ENCODE measurements at regions not wholly inside any gene's neighbourhood (a gene's known extent, or its start where the extent isn't known, plus 50 kb on each side); places are given as distances from the start of the nearest gene placed in this dataset.
"Not testable (repeated sequence)": the region's sequence is repeated elsewhere in the genome, so short reads cannot be mapped to it uniquely, and the experiment has no call there.

DNA sequence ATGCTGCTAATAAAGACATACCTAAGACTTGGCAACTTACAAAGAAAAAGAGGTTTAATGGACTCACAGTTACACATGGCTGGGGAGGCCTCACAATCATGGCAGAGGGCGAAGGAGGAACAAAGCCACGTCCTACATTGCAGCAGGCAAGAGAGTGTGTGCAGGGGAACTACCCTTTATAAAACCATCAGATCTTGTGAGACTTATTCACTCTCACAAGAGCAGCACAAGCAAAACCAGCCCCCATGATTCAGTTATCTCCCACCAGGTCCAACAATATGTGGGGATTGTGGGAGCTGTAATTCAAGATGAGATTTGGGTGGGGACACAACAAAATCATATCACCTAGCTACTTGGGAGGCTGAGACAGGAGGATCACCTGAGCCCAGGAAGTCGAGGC, 202.4 kb downstream of the FAM43A start:
- not testable (repeated sequence) for H3K27ac ChIP-seq (ENCODE audit: low read depth, low read length); H3K4me3 ChIP-seq (ENCODE audit: low read depth in 1 of 5, low read length in 5 of 5); H3K36me3 ChIP-seq (ENCODE audit: control insufficient read depth in 5 of 5, insufficient read depth in 5 of 5, low read length in 5 of 5); H3K27me3 ChIP-seq (ENCODE audit: control insufficient read depth in 5 of 5, insufficient read depth in 4 of 5, low read length in 5 of 5); H3K9ac ChIP-seq (ENCODE audit: low read length in 5 of 5)
- Histone ChIP-seq H3K4me1 (ENCODE audit: control insufficient read depth in 5 of 5, insufficient read depth in 5 of 5, low read length in 5 of 5) (peaks cover 0 to 13% (median 0%) of the 10 kb centered on the region in 5 donors), H3K9me3 (ENCODE audit: control insufficient read depth in 5 of 5, low read length in 5 of 5) (peaks cover 7 to 15% (median 12%) of the 10 kb centered on the region in 5 donors)

GRCh38 chr3:194888916-194889315, 203.2 kb downstream of the FAM43A start:
- no peaks in the 10 kb centered on the region for H3K36me3 ChIP-seq (ENCODE audit: control insufficient read depth in 5 of 5, insufficient read depth in 5 of 5, low read length in 5 of 5)
- peaks cover 0 to 10% (median 0%) of the 10 kb centered on the region in 5 donors for H3K4me1 ChIP-seq (ENCODE audit: control insufficient read depth in 5 of 5, insufficient read depth in 5 of 5, low read length in 5 of 5)
- H3K9me3 ChIP-seq (ENCODE audit: control insufficient read depth in 5 of 5, low read length in 5 of 5) = peaks cover 6 to 13% (median 7%) of the 10 kb centered on the region in 5 donors

DNA sequence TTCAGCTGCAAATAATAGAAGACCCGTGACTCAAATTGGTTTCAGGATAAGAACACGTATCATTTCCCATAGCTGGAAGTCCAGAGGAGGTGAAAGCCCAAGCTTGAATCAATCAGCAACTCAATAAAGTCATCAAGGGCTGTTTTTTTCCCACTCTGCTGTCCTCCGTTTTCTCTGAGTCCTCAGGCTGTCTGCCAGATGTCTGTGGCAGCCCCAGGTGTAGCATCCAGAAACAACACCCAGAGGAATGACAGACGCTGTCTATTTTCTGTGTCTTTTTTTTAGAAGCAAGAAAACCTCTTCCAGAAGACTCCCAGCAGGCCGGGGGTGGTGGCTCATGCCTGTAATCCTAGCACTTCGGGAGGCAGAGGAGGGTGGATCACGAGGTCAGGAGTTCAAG, 204.4 kb downstream of the FAM43A start:
- Histone ChIP-seq H3K4me1 (ENCODE audit: control insufficient read depth in 5 of 5, insufficient read depth in 5 of 5, low read length in 5 of 5) (peaks cover 0 to 5% (median 0%) of the 10 kb centered on the region in 5 donors), H3K4me3 (ENCODE audit: low read depth in 1 of 5, low read length in 5 of 5) (no peak overlapping the region), H3K36me3 (ENCODE audit: control insufficient read depth in 5 of 5, insufficient read depth in 5 of 5, low read length in 5 of 5) (no peaks in the 10 kb centered on the region), H3K9ac (ENCODE audit: low read length in 5 of 5) (no peak overlapping the region), H3K27ac (ENCODE audit: low read depth, low read length) (no peak overlapping the region), H3K9me3 (ENCODE audit: control insufficient read depth in 5 of 5, low read length in 5 of 5) (peaks cover 0 to 13% (median 7%) of the 10 kb centered on the region in 5 donors), H3K27me3 (ENCODE audit: control insufficient read depth in 5 of 5, insufficient read depth in 4 of 5, low read length in 5 of 5) (no peaks in the 10 kb centered on the region)

More at GRCh38 chr3:194888916-194889315, 203.2 kb downstream of the FAM43A start:
- Histone ChIP-seq H3K27me3 (ENCODE audit: control insufficient read depth in 5 of 5, insufficient read depth in 4 of 5, low read length in 5 of 5) (peaks cover 0 to 2% (median 0%) of the 10 kb centered on the region in 5 donors), H3K9ac (ENCODE audit: low read length in 5 of 5) (no peak overlapping the region), H3K4me3 (ENCODE audit: low read depth in 1 of 5, low read length in 5 of 5) (no peak overlapping the region), H3K27ac (ENCODE audit: low read depth, low read length) (no peak overlapping the region)

DNA sequence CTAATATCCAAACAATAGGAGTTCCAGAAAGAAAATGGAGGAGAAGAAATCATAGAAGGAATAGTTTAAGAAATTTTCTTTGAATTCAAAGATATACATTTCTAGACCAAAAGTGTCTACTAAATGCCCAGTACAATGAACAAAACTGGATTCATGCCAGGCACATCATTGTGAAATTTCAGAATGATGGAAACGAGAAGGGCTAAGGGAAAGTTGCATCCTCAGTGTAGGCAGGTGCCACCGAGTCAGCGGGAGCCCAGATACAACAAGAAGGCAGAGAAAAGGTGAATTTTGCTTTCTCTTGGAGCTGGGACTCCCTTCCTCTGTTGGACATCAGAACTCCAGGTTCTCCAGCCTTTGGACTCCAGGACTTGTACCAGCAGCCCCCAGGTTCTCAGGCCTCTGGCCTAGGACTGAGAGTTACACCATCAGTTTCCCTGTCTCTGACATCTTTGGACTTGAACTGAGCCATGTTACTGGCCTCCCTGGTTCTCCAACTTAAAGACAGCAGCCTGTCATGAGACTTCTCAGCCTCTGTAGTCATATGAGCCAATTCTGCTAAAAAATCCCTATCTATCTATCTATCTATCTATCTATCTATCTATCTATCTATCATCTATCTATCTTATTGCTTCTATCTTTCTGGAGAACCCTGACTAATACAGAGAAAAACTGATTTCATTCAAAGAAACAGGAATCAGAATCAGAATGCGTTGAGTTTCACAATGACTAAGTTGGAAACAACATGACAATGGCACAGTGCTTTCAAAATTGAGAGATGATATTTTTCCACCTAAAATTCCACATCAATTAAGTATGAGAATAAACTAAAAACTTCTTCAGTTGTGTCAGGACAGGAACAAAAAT, 207.7 kb downstream of the FAM43A start:
- H3K4me1 ChIP-seq (ENCODE audit: control insufficient read depth in 5 of 5, insufficient read depth in 5 of 5, low read length in 5 of 5) = no peaks in the 10 kb centered on the region

DNA sequence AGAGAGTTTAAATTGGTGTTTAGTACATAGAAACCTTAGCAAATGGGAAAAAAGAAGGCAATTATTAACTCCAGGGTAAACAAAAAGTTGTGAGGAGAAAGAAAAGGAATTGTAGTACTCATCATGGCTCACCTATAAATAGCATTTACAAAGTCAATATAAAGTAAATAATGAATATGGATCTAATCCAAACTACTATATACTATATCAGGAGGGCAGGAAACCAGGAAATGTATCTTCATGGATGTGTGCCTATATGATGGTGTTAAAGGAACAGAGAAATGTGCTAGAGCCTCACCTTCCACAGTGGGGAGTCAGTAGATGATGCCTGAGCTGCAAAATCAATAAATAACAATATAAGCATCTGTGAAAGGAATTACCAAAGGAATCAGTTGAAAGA, 208.9 kb downstream of the FAM43A start:
- Histone ChIP-seq H3K36me3 (ENCODE audit: control insufficient read depth in 5 of 5, insufficient read depth in 5 of 5, low read length in 5 of 5) (no peaks in the 10 kb centered on the region), H3K4me1 (ENCODE audit: control insufficient read depth in 5 of 5, insufficient read depth in 5 of 5, low read length in 5 of 5) (no peaks in the 10 kb centered on the region), H3K27ac (ENCODE audit: low read depth, low read length) (no peak overlapping the region), H3K27me3 (ENCODE audit: control insufficient read depth in 5 of 5, insufficient read depth in 4 of 5, low read length in 5 of 5) (no peaks in the 10 kb centered on the region), H3K9ac (ENCODE audit: low read length in 5 of 5) (no peak overlapping the region), H3K4me3 (ENCODE audit: low read depth in 1 of 5, low read length in 5 of 5) (no peak overlapping the region), H3K9me3 (ENCODE audit: control insufficient read depth in 5 of 5, low read length in 5 of 5) (peaks cover 0 to 20% (median 7%) of the 10 kb centered on the region in 5 donors)

More for the DNA sequence above, 207.7 kb downstream of the FAM43A start:
- H3K27ac ChIP-seq (ENCODE audit: low read depth, low read length) = no peak overlapping the region
- no peaks in the 10 kb centered on the region for H3K27me3 ChIP-seq (ENCODE audit: control insufficient read depth in 5 of 5, insufficient read depth in 4 of 5, low read length in 5 of 5)
- no peaks in the 10 kb centered on the region for H3K36me3 ChIP-seq (ENCODE audit: control insufficient read depth in 5 of 5, insufficient read depth in 5 of 5, low read length in 5 of 5)
- peaks cover 0 to 16% (median 7%) of the 10 kb centered on the region in 5 donors for H3K9me3 ChIP-seq (ENCODE audit: control insufficient read depth in 5 of 5, low read length in 5 of 5)
- H3K4me3 ChIP-seq (ENCODE audit: low read depth in 1 of 5, low read length in 5 of 5) = no peak overlapping the region
- H3K9ac ChIP-seq (ENCODE audit: low read length in 5 of 5) = no peak overlapping the region

GRCh38 chr3:194900854-194901522, 215.3 kb downstream of the FAM43A start:
- Histone ChIP-seq H3K36me3 (ENCODE audit: control insufficient read depth in 5 of 5, insufficient read depth in 5 of 5, low read length in 5 of 5) (no peaks in the 10 kb centered on the region), H3K9ac (ENCODE audit: low read length in 5 of 5) (no peak overlapping the region), H3K27ac (ENCODE audit: low read depth, low read length) (no peak overlapping the region), H3K9me3 (ENCODE audit: control insufficient read depth in 5 of 5, low read length in 5 of 5) (peaks cover 0 to 6% (median 3%) of the 10 kb centered on the region in 5 donors), H3K27me3 (ENCODE audit: control insufficient read depth in 5 of 5, insufficient read depth in 4 of 5, low read length in 5 of 5) (no peaks in the 10 kb centered on the region), H3K4me1 (ENCODE audit: control insufficient read depth in 5 of 5, insufficient read depth in 5 of 5, low read length in 5 of 5) (peaks cover 0 to 8% (median 3%) of the 10 kb centered on the region in 5 donors), H3K4me3 (ENCODE audit: low read depth in 1 of 5, low read length in 5 of 5) (no peak overlapping the region)

GRCh38 chr3:194903447-194903846, 217.8 kb downstream of the FAM43A start:
- not testable (repeated sequence) for H3K4me3 ChIP-seq (ENCODE audit: low read depth in 1 of 5, low read length in 5 of 5); H3K4me1 ChIP-seq (ENCODE audit: control insufficient read depth in 5 of 5, insufficient read depth in 5 of 5, low read length in 5 of 5); H3K9me3 ChIP-seq (ENCODE audit: control insufficient read depth in 5 of 5, low read length in 5 of 5)

GRCh38 chr3:194904999-194905398, 219.3 kb downstream of the FAM43A start:
- H3K9ac ChIP-seq (ENCODE audit: low read length in 5 of 5); H3K27ac ChIP-seq (ENCODE audit: low read depth, low read length); H3K9me3 ChIP-seq (ENCODE audit: control insufficient read depth in 5 of 5, low read length in 5 of 5); H3K27me3 ChIP-seq (ENCODE audit: control insufficient read depth in 5 of 5, insufficient read depth in 4 of 5, low read length in 5 of 5); H3K4me1 ChIP-seq (ENCODE audit: control insufficient read depth in 5 of 5, insufficient read depth in 5 of 5, low read length in 5 of 5); H3K36me3 ChIP-seq (ENCODE audit: control insufficient read depth in 5 of 5, insufficient read depth in 5 of 5, low read length in 5 of 5); H3K4me3 ChIP-seq (ENCODE audit: low read depth in 1 of 5, low read length in 5 of 5): not testable (repeated sequence)

More at GRCh38 chr3:194903447-194903846, 217.8 kb downstream of the FAM43A start:
- not testable (repeated sequence) for H3K36me3 ChIP-seq (ENCODE audit: control insufficient read depth in 5 of 5, insufficient read depth in 5 of 5, low read length in 5 of 5); H3K27ac ChIP-seq (ENCODE audit: low read depth, low read length); H3K9ac ChIP-seq (ENCODE audit: low read length in 5 of 5); H3K27me3 ChIP-seq (ENCODE audit: control insufficient read depth in 5 of 5, insufficient read depth in 4 of 5, low read length in 5 of 5)

DNA sequence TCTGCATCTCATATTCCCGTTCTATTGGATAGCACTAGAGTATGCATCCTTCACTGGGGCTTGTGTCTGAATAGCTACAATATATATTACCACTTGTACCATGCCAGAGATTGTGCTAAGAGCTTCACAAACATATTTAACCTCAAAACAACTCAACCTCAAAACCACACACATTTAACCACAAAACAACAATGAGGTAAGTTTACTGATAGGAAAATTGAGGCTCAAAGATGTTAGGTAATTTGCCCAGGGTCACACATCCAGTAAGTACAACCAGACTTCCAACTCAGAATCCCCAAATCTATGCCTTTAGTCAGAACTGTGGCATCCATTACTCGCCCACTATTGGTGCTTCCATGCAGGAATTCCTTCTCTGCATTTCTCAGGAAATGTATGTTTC, 220.0 kb downstream of the FAM43A start:
- Histone ChIP-seq H3K4me3 (ENCODE audit: low read depth in 1 of 5, low read length in 5 of 5) (no peak overlapping the region), H3K36me3 (ENCODE audit: control insufficient read depth in 5 of 5, insufficient read depth in 5 of 5, low read length in 5 of 5) (no peaks in the 10 kb centered on the region), H3K4me1 (ENCODE audit: control insufficient read depth in 5 of 5, insufficient read depth in 5 of 5, low read length in 5 of 5) (peaks cover 0 to 6% (median 3%) of the 10 kb centered on the region in 5 donors), H3K27me3 (ENCODE audit: control insufficient read depth in 5 of 5, insufficient read depth in 4 of 5, low read length in 5 of 5) (peaks cover 0 to 2% (median 0%) of the 10 kb centered on the region in 5 donors), H3K9ac (ENCODE audit: low read length in 5 of 5) (no peak overlapping the region), H3K9me3 (ENCODE audit: control insufficient read depth in 5 of 5, low read length in 5 of 5) (no peaks in the 10 kb centered on the region), H3K27ac (ENCODE audit: low read depth, low read length) (no peak overlapping the region)

DNA sequence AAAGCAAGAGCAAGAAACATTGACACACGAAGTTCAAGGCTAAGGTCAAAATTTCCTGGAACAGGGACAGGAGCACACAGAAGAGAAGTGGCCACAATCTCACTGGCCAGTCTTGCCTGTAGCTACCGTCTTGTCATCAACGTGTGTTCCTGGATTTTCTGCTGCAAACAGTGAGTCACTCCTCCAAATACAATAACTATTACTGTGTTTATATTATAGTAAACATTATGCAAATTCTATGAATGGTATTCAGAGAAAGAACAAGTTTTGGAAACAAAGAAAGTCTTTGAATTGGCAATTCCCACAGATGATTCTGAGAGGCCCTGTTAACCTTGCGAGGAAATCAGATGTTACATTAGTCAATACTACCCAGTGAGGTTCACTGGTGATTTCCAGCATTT, 220.5 kb downstream of the FAM43A start:
- peaks cover 0 to 2% (median 0%) of the 10 kb centered on the region in 5 donors for H3K4me1 ChIP-seq (ENCODE audit: control insufficient read depth in 5 of 5, insufficient read depth in 5 of 5, low read length in 5 of 5)
- no peaks in the 10 kb centered on the region for H3K9me3 ChIP-seq (ENCODE audit: control insufficient read depth in 5 of 5, low read length in 5 of 5)
- H3K27ac ChIP-seq (ENCODE audit: low read depth, low read length) = no peak overlapping the region
- H3K4me3 ChIP-seq (ENCODE audit: low read depth in 1 of 5, low read length in 5 of 5) = no peak overlapping the region
- no peaks in the 10 kb centered on the region for H3K36me3 ChIP-seq (ENCODE audit: control insufficient read depth in 5 of 5, insufficient read depth in 5 of 5, low read length in 5 of 5)
- peaks cover 0 to 2% (median 0%) of the 10 kb centered on the region in 5 donors for H3K27me3 ChIP-seq (ENCODE audit: control insufficient read depth in 5 of 5, insufficient read depth in 4 of 5, low read length in 5 of 5)
- H3K9ac ChIP-seq (ENCODE audit: low read length in 5 of 5) = no peak overlapping the region
